ENCODE measurements at regions not wholly inside any gene's neighbourhood (a gene's known extent, or its start where the extent isn't known, plus 50 kb on each side); places are given as distances from the start of the nearest gene placed in this dataset.

GRCh38 chr19:30882411-30883005, 466.7 kb downstream of the TSHZ3 start:
- H2BK20ac ChIP-seq (ENCODE audit: low read depth, low read length, poor library complexity, severe bottlenecking) = no peak overlapping the region
- WGBS (ENCODE audit: extremely low coverage, insufficient read length, low lambda C conversion rate) = no CpG with 5 or more reads among the region's 7 CpGs
- H3K4ac ChIP-seq (ENCODE audit: low read depth, low read length) = no peak overlapping the region
- H3K27ac ChIP-seq (ENCODE audit: insufficient read length, low read depth, low read length) = no peak overlapping the region
- no peak overlapping the region for H2AK5ac ChIP-seq (ENCODE audit: insufficient read length, low read length)
- Mint-ChIP-seq H3K36me3 (ENCODE audit: insufficient read depth in 1 of 3, low read depth in 3 of 3) (no peaks in the 10 kb centered on the region; a peak in 1 of 7 replicates), H3K4me3 (no peak overlapping the region), H3K27me3 (ENCODE audit: low read depth) (peaks cover 3% of the 10 kb centered on the region; the same call in 1 of the 2 replicates), H3K9me3 (no peaks in the 10 kb centered on the region; a peak in 1 of 5 replicates), H3K4me1 (peaks cover 2 to 3% of the 10 kb centered on the region in 2 experiments; a peak in 3 of 4 replicates), H3K27ac (no peak overlapping the region)
- no peak overlapping the region for H2BK15ac ChIP-seq (ENCODE audit: low read depth, low read length)
- no peak overlapping the region for H2BK12ac ChIP-seq (ENCODE audit: insufficient read length, low read depth, low read length)
- H4K5ac ChIP-seq (ENCODE audit: insufficient read length, low read depth, low read length) = no peak overlapping the region
- no peak overlapping the region for H3K4me2 ChIP-seq (ENCODE audit: insufficient read depth, insufficient read length, low read length)
- no peak overlapping the region for H4K91ac ChIP-seq (ENCODE audit: insufficient read length, low read depth, low read length)
- no peak overlapping the region for H2AFZ ChIP-seq (ENCODE audit: low read length)
- H3K79me1 ChIP-seq (ENCODE audit: insufficient read depth, low read depth, low read length, poor library complexity, severe bottlenecking) = no peaks in the 10 kb centered on the region
- no peak overlapping the region for H3K23ac ChIP-seq (ENCODE audit: insufficient read length, low read depth, low read length)
- H3K14ac ChIP-seq (ENCODE audit: insufficient read depth, low read length) = no peak overlapping the region
- no peak overlapping the region for H3K56ac ChIP-seq (ENCODE audit: insufficient read length, low read depth, low read length)
- H2BK5ac ChIP-seq (ENCODE audit: insufficient read length, low read length) = no peak overlapping the region
- H3K4me1 ChIP-seq (ENCODE audit: insufficient read depth, low read length) = no peaks in the 10 kb centered on the region
- no peak; the same call in 2 of the 3 replicates for TF ChIP-seq CTCF (conservative IDR thresholded peaks at IDR 0.05)
- H4K20me1 ChIP-seq (ENCODE audit: control insufficient read depth, insufficient read depth, insufficient read length) = no peaks in the 10 kb centered on the region
- H4K8ac ChIP-seq (replicated peaks; ENCODE audit: insufficient read length, low read depth, low read length) = no peak overlapping the region
- H3K9me3 ChIP-seq (ENCODE audit: control insufficient read depth, low read depth, low read length) = no peaks in the 10 kb centered on the region
- no peaks in the 10 kb centered on the region for H3K79me2 ChIP-seq (ENCODE audit: insufficient read depth, low read length)
- no peak overlapping the region for H3K9ac ChIP-seq (ENCODE audit: extremely low read depth, insufficient read length, low read length)
- H2BK120ac ChIP-seq (ENCODE audit: low read depth, low read length, poor library complexity, severe bottlenecking) = no peak overlapping the region
- peak; percentile 11 for DNase-seq
- no peaks in the 10 kb centered on the region for H3K27me3 ChIP-seq (ENCODE audit: insufficient read depth, low read length)
- H3K23me2 ChIP-seq (ENCODE audit: insufficient read length, low read depth, low read length, poor library complexity, severe bottlenecking) = no peaks in the 10 kb centered on the region
- no peak overlapping the region for H3K18ac ChIP-seq (ENCODE audit: insufficient read length, low read depth, low read length)
- no peak overlapping the region for H3T11ph ChIP-seq (ENCODE audit: low read length)

Measured in H9 (cell line).